ENCODE measurements at regions not wholly inside any gene's neighbourhood (a gene's known extent, or its start where the extent isn't known, plus 50 kb on each side); places are given as distances from the start of the nearest gene placed in this dataset.

DNA sequence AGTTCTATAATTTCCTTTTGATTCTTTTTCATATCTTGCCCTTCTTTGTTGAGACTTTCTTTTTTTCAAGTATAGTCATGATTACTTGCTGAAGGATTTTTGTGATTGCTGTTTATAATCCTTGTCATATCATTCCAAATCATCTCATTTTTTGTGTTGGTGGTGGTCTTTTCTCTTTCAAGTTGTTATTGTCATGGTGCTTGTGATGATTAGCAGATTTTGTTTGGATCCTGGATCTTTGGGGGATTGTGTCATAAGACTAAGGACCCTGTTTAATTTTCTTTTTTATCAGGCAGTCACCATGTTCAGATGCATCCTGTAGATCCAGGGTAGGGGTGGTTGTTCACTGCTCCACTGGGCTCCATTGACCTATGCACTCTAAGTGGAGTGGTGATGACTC lies 254.4 kb upstream of the FOXF1 start (continued):
- TF ChIP-seq, protein P1, sequence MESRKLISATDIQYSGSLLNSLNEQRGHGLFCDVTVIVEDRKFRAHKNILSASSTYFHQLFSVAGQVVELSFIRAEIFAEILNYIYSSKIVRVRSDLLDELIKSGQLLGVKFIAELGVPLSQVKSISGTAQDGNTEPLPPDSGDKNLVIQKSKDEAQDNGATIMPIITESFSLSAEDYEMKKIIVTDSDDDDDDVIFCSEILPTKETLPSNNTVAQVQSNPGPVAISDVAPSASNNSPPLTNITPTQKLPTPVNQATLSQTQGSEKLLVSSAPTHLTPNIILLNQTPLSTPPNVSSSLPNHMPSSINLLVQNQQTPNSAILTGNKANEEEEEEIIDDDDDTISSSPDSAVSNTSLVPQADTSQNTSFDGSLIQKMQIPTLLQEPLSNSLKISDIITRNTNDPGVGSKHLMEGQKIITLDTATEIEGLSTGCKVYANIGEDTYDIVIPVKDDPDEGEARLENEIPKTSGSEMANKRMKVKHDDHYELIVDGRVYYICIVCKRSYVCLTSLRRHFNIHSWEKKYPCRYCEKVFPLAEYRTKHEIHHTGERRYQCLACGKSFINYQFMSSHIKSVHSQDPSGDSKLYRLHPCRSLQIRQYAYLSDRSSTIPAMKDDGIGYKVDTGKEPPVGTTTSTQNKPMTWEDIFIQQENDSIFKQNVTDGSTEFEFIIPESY (IDR thresholded peaks at IDR 0.05; ENCODE audit: extremely low read depth, insufficient replicate concordance, low read length) = no peak
- TF ChIP-seq EZH2 (IDR thresholded peaks at IDR 0.05) (no peak), SIN3A (IDR thresholded peaks at IDR 0.05; ENCODE audit: low read depth) (no peak), SP1 (IDR thresholded peaks at IDR 0.05; ENCODE audit: low read depth) (no peak), CTCF (IDR thresholded peaks at IDR 0.05 in 2 of 3, conservative IDR thresholded peaks at IDR 0.05 in 1 of 3; ENCODE audit: borderline replicate concordance in 1 of 3, insufficient read depth in 1 of 3, low read depth in 2 of 3, low read length in 2 of 3) (no peak), EGR1 (IDR thresholded peaks at IDR 0.05; ENCODE audit: low read depth) (no peak)

- no peaks in the 10 kb centered on the region for H3K4me1 ChIP-seq (ENCODE audit: control insufficient read depth in 1 of 2, insufficient read depth in 2 of 2, low read length in 2 of 2)
- H3K4me3 ChIP-seq (replicated peaks in 1 of 2; ENCODE audit: low read depth in 1 of 2, low read length in 2 of 2) = no peak overlapping the region
- no TSS peak for BruUV-seq (replicated peaks)
- H3K9me2 ChIP-seq (ENCODE audit: insufficient read depth) = no peaks in the 10 kb centered on the region
- no peak for ATAC-seq
- no peak overlapping the region for H3K4me2 ChIP-seq (ENCODE audit: low read length)
- no peaks in the 10 kb centered on the region for H4K20me1 ChIP-seq (ENCODE audit: insufficient read depth)
- H3K27ac ChIP-seq (ENCODE audit: low read depth, low read length) = no peak overlapping the region
- no peak for DNase-seq (ENCODE audit: low read depth, low spot score)
- H3K36me3 ChIP-seq (ENCODE audit: control insufficient read depth in 1 of 2, insufficient read depth in 2 of 2, low read length in 2 of 2) = no peaks in the 10 kb centered on the region
- H2AFZ ChIP-seq (ENCODE audit: low read depth, low read length, poor library complexity, severe bottlenecking) = no peak overlapping the region
- TF ChIP-seq FOSL1 (IDR thresholded peaks at IDR 0.05; ENCODE audit: low read depth) (no peak), REST (IDR thresholded peaks at IDR 0.05; ENCODE audit: low read depth) (no peak), ZFX (IDR thresholded peaks at IDR 0.05) (no peak), EZH2 (IDR thresholded peaks at IDR 0.05) (no peak), POLR2A (IDR thresholded peaks at IDR 0.05; ENCODE audit: borderline replicate concordance, extremely low read depth, insufficient read depth, insufficient read length) (no peak)
- TF ChIP-seq, protein P2, sequence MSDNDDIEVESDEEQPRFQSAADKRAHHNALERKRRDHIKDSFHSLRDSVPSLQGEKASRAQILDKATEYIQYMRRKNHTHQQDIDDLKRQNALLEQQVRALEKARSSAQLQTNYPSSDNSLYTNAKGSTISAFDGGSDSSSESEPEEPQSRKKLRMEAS (IDR thresholded peaks at IDR 0.05) = no peak
- POLR2A ChIA-PET = no interaction called here
- H3K9ac ChIP-seq (ENCODE audit: low read length) = no peak overlapping the region
- RAD21 ChIA-PET (ENCODE audit: low non-redundant PET in 1 of 2, low total read pairs in 2 of 2, uncharacterized antibody in 2 of 2, unreplicated experiment in 2 of 2) = no interaction called here
- CTCF ChIA-PET = no interaction called here
- no peaks in the 10 kb centered on the region for H3K79me2 ChIP-seq (ENCODE audit: insufficient read depth, low read length)
- H3K27me3 ChIP-seq (ENCODE audit: insufficient read depth, low read length) = peaks cover 18% of the 10 kb centered on the region
- no peaks in the 10 kb centered on the region for H3K9me3 ChIP-seq (ENCODE audit: control insufficient read depth in 1 of 2, insufficient read depth in 1 of 2, low read depth in 1 of 2, low read length in 2 of 2)
- intact Hi-C loops (cut with micrococcal nuclease) = no loop called here
Observed at GRCh38 chr16:86256995-86257394, 253.3 kb upstream of the FOXF1 start.
